Tibial nerve (tissue), 4 donors: ENCODE measurements at regions not wholly inside any gene's neighbourhood (a gene's known extent, or its start where the extent isn't known, plus 50 kb on each side); places are given as distances from the start of the nearest gene placed in this dataset.

Source experiments
- DNase-seq, 2 donors: peaks; one replicate each; pipeline ENCODE4 v3.0.0-alpha.2; 2019; ENCODE audit warnings: low spot score in 2 of 2
- H3K27ac ChIP-seq, 4 donors: fragments of 200-600 bp; sonication (generic) in 3 of 4; one replicate each; pipeline ENCODE4 v1.5.1; 2017 to 2019; ENCODE audit warnings: mild to moderate bottlenecking in 1 of 4
- H3K27me3 ChIP-seq, 2 donors: fragments of 200-600 bp; sonication (generic) in 1 of 2; one replicate each; pipeline versions ENCODE4 v1.5.1 to v1.6.0; 2017 to 2019
- H3K36me3 ChIP-seq, 3 donors: fragments of 200-600 bp; sonication (generic); one replicate each; pipeline ENCODE4 v1.5.1; 2018 to 2019
- H3K4me1 ChIP-seq, 4 donors: fragments of 200-600 bp; sonication (generic) in 3 of 4; one replicate each; pipeline ENCODE4 v1.5.1; 2017 to 2019
- H3K4me3 ChIP-seq, 4 donors: fragments of 200-600 bp; sonication (generic) in 3 of 4; one replicate each; pipeline ENCODE4 v1.5.1; 2017 to 2019; ENCODE audit warnings: mild to moderate bottlenecking in 1 of 4, moderate library complexity in 1 of 4
- H3K9me3 ChIP-seq, 4 donors: fragments of 200-600 bp; sonication (generic) in 3 of 4; one replicate each; pipeline ENCODE4 v1.5.1; 2017 to 2019
- EP300 ChIP-seq, 2 donors: sonication (generic); formaldehyde crosslinking; IDR thresholded peaks; one replicate each; pipeline ENCODE4 v1.6.1; 2017; ENCODE audit warnings: antibody characterized with exemption in 2 of 2, mild to moderate bottlenecking in 1 of 2
- POLR2A ChIP-seq, 2 donors: fragments of 450-650 bp; IDR thresholded peaks; one replicate each; pipeline ENCODE4 v1.6.1; 2017; ENCODE audit warnings: antibody characterized with exemption in 2 of 2, mild to moderate bottlenecking in 2 of 2, moderate library complexity in 2 of 2
- WGBS, 2 donors: methylation state at CpG; one replicate each; pipeline ENCODE4 v1.1.5; 2018; 5-methylcytosine and 5-hydroxymethylcytosine counted together
- TF ChIP-seq, protein P1 (sequence below), 5 experiments: fragments of 200-600 bp in 3 of 5; fragments of 450-650 bp in 2 of 5; sonication (generic) in 3 of 5; IDR thresholded peaks; one replicate each; pipeline ENCODE4 v1.5.1; 2016 to 2019; ENCODE audit warnings: antibody characterized with exemption in 5 of 5, mild to moderate bottlenecking in 3 of 5, moderate library complexity in 2 of 5

DNA sequence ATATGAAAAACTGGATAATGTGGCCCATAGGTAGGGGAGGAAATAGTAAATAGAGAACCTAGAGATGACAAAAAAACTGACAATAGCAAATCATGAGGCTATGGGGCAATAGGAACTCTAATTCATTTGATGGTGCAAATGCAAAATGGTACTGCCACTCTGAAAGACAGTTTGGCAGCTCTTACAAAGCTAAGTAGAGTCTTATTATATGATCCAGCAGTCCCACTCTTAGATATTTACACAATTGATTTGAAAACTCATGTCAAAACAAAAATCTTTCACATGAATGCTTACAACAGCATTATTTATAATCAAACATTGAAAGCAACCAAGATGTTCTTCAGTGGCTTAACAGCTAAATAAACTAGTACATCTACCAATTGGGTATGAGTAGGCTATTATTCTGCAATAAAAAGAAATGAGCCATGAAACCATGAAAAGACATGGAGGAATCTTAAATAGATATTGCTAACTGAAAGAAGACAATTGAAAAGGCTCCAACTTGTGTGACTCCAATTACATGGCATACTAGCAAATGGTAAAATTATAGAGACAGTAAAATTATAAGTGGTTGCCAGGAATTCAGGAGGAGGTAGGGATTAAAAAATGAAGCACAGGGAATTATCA lies 321.8 kb upstream of the STAC start:
- Histone ChIP-seq H3K9me3 (no peaks in the 10 kb centered on the region), H3K27ac (no peak overlapping the region), H3K36me3 (no peaks in the 10 kb centered on the region), H3K27me3 (no peaks in the 10 kb centered on the region), H3K4me3 (no peak overlapping the region), H3K4me1 (no peaks in the 10 kb centered on the region)
- TF ChIP-seq, protein P1, sequence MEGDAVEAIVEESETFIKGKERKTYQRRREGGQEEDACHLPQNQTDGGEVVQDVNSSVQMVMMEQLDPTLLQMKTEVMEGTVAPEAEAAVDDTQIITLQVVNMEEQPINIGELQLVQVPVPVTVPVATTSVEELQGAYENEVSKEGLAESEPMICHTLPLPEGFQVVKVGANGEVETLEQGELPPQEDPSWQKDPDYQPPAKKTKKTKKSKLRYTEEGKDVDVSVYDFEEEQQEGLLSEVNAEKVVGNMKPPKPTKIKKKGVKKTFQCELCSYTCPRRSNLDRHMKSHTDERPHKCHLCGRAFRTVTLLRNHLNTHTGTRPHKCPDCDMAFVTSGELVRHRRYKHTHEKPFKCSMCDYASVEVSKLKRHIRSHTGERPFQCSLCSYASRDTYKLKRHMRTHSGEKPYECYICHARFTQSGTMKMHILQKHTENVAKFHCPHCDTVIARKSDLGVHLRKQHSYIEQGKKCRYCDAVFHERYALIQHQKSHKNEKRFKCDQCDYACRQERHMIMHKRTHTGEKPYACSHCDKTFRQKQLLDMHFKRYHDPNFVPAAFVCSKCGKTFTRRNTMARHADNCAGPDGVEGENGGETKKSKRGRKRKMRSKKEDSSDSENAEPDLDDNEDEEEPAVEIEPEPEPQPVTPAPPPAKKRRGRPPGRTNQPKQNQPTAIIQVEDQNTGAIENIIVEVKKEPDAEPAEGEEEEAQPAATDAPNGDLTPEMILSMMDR (IDR thresholded peaks at IDR 0.05), result no peak
- TF ChIP-seq POLR2A (IDR thresholded peaks at IDR 0.05), result no peak
- TF ChIP-seq EP300 (IDR thresholded peaks at IDR 0.05), result no peak
- DNase-seq, result no peak

DNA sequence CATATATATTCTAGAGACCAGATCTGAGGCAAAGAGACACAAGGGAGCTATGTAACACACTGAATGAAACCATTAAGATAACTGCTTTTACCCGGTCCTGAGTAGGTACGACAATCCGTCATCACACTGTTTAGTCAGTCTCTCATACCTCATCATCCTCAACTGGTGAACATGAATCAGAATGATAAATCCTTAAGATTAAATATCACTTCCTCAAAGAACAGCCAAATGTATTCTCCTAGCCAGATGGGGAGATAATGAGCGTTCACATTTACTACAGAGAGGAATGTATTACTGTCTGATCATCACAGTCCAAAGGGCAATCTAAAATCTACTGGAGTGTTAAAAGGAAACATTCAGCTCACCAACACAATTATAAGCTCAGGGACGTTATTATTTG lies 319.4 kb upstream of the STAC start:
- TF ChIP-seq, protein P1 (IDR thresholded peaks at IDR 0.05), result no peak
- no peak for TF ChIP-seq EP300 (IDR thresholded peaks at IDR 0.05)
- TF ChIP-seq POLR2A (IDR thresholded peaks at IDR 0.05), result no peak
- WGBS, 2 donors, result 58 to 59% methylated on average over 5 of the region's 5 CpGs
- H3K27me3 ChIP-seq, result no peaks in the 10 kb centered on the region
- no peaks in the 10 kb centered on the region for H3K4me1 ChIP-seq
- no peaks in the 10 kb centered on the region for H3K36me3 ChIP-seq
- no peak for DNase-seq
- no peak overlapping the region for H3K4me3 ChIP-seq
- H3K9me3 ChIP-seq, result no peaks in the 10 kb centered on the region
- H3K27ac ChIP-seq, result no peak overlapping the region

- TF ChIP-seq POLR2A (IDR thresholded peaks at IDR 0.05) (no peak), EP300 (IDR thresholded peaks at IDR 0.05) (no peak)
- TF ChIP-seq, protein P1 (IDR thresholded peaks at IDR 0.05), result no peak
- WGBS, 2 donors, result 86 to 89% methylated on average over 2 of the region's 2 CpGs
- Histone ChIP-seq H3K27ac (no peak overlapping the region), H3K9me3 (no peaks in the 10 kb centered on the region), H3K4me3 (no peak overlapping the region), H3K27me3 (no peaks in the 10 kb centered on the region), H3K36me3 (no peaks in the 10 kb centered on the region), H3K4me1 (no peaks in the 10 kb centered on the region)
- DNase-seq, result no peak
Measured at GRCh38 chr3:36063992-36064391, 316.3 kb upstream of the STAC start.

DNA sequence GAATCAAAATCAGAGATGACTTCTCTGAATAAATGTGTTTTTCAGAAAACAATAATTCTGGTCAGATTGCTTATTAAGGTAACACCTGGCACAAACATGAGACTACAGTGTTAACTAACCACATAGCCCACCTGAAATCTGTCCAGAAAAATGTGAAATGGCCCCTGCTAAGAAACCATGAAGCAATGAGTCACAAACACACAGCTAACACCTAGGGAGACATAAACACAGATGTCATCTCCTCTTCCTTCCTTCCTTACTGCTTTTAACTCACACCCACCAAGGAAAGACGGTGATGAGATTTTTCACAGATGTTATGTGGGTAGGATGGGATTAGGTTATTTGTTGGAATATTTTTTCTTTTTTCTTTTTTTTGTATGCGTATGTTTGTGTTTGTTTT lies 315.0 kb upstream of the STAC start:
- no peak for DNase-seq
- TF ChIP-seq, protein P1 (IDR thresholded peaks at IDR 0.05), result no peak
- TF ChIP-seq POLR2A (IDR thresholded peaks at IDR 0.05), result no peak
- no peaks in the 10 kb centered on the region for H3K9me3 ChIP-seq
- H3K36me3 ChIP-seq, result no peaks in the 10 kb centered on the region
- H3K4me3 ChIP-seq, result no peak overlapping the region
- H3K4me1 ChIP-seq, result no peaks in the 10 kb centered on the region
- H3K27me3 ChIP-seq, result no peaks in the 10 kb centered on the region
- no peak overlapping the region for H3K27ac ChIP-seq
- 68 to 82% methylated on average over 2 of the region's 2 CpGs for WGBS, 2 donors

DNA sequence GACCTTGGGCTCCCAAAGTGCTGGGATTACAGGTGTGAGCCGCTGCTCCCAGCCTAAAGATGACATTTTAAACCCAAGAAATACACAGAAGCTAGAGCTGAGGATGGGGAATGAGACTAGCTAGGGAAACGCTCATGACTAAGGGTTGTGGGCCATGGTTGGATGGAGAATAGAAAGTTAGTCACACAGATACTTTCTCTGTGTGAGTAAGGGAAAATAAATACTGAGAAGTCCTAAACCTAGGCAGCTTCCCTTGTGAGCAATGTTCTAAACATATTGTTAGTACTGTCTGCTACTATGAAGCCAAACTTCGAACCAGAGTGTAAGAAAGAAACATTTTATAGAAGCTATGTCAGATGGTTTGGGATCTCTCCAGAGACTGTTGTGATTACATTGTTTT lies 304.8 kb upstream of the STAC start:
- Histone ChIP-seq H3K27ac (no peak overlapping the region), H3K9me3 (no peaks in the 10 kb centered on the region), H3K4me1 (no peaks in the 10 kb centered on the region), H3K27me3 (no peaks in the 10 kb centered on the region), H3K4me3 (no peak overlapping the region), H3K36me3 (no peaks in the 10 kb centered on the region)
- DNase-seq, result no peak
- TF ChIP-seq EP300 (IDR thresholded peaks at IDR 0.05) (no peak), POLR2A (IDR thresholded peaks at IDR 0.05) (no peak)
- TF ChIP-seq, protein P1 (IDR thresholded peaks at IDR 0.05), result no peak
- WGBS, 2 donors, result 78% methylated on average over 3 of the region's 3 CpGs
